ENCODE measurements at regions not wholly inside any gene's neighbourhood (a gene's known extent, or its start where the extent isn't known, plus 50 kb on each side); places are given as distances from the start of the nearest gene placed in this dataset.

GRCh38 chr17:59466946-59467801 is 98.2 kb upstream of the DHX40 start (continued):
- TF ChIP-seq TFE3 (CRISPR knock-in tag; IDR thresholded peaks at IDR 0.05) (no peak), ZSCAN25 (CRISPR knock-in tag; IDR thresholded peaks at IDR 0.05) (no peak), ZNF652 (CRISPR knock-in tag; IDR thresholded peaks at IDR 0.05; ENCODE audit: borderline replicate concordance, low read depth) (no peak), SMC3 (IDR thresholded peaks at IDR 0.05; ENCODE audit: low read length) (no peak), CBX1 (IDR thresholded peaks at IDR 0.05; ENCODE audit: low read depth) (no peak), MLXIP (CRISPR knock-in tag; IDR thresholded peaks at IDR 0.05; ENCODE audit: borderline replicate concordance) (no peak), ZNF333 (CRISPR knock-in tag; IDR thresholded peaks at IDR 0.05; ENCODE audit: borderline replicate concordance) (no peak), ZNF781 (CRISPR knock-in tag; IDR thresholded peaks at IDR 0.05; ENCODE audit: borderline replicate concordance, not compliant biosample characterization) (peak; percentile 60), THAP11 (CRISPR knock-in tag; IDR thresholded peaks at IDR 0.05) (peak; percentile 23; the same call in 1 of the 2 replicates), ZKSCAN1 (IDR thresholded peaks at IDR 0.05; ENCODE audit: low read length) (no peak), ZFP36L2 (CRISPR knock-in tag; IDR thresholded peaks at IDR 0.05) (no peak)
